ENCODE measurements at regions not wholly inside any gene's neighbourhood (a gene's known extent, or its start where the extent isn't known, plus 50 kb on each side); places are given as distances from the start of the nearest gene placed in this dataset.
"Not testable (repeated sequence)": the region's sequence is repeated elsewhere in the genome, so short reads cannot be mapped to it uniquely, and the experiment has no call there.

GRCh38 chr12:68483592-68484383, 126.9 kb upstream of the RAP1B start:
- TF ChIP-seq, protein P1, sequence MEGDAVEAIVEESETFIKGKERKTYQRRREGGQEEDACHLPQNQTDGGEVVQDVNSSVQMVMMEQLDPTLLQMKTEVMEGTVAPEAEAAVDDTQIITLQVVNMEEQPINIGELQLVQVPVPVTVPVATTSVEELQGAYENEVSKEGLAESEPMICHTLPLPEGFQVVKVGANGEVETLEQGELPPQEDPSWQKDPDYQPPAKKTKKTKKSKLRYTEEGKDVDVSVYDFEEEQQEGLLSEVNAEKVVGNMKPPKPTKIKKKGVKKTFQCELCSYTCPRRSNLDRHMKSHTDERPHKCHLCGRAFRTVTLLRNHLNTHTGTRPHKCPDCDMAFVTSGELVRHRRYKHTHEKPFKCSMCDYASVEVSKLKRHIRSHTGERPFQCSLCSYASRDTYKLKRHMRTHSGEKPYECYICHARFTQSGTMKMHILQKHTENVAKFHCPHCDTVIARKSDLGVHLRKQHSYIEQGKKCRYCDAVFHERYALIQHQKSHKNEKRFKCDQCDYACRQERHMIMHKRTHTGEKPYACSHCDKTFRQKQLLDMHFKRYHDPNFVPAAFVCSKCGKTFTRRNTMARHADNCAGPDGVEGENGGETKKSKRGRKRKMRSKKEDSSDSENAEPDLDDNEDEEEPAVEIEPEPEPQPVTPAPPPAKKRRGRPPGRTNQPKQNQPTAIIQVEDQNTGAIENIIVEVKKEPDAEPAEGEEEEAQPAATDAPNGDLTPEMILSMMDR (IDR thresholded peaks at IDR 0.05; ENCODE audit: control insufficient read depth, insufficient read depth, low read depth, low read length, missing control alignments), result no peak
- no peak overlapping the region for H3K4me3 ChIP-seq (ENCODE audit: control insufficient read depth, low read depth, low read length)
- no peak for DNase-seq (ENCODE audit: low read depth)

DNA sequence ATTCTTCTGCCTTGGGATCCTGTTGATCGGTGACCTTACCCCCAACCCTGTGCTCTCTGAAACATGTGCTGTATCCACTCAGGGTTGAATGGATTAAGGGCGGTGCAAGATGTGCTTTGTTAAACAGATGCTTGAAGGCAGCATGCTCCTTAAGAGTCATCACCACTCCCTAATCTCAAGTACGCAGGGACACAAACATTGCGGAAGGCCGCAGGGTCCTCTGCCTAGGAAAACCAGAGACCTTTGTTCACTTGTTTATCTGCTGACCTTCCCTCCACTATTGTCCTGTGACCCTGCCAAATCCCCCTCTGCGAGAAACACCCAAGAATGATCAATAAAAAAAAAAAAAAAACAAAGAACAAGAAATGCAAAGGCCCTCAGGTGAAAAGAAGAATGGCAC, 126.1 kb upstream of the RAP1B start:
- not testable (repeated sequence) for DNase-seq (ENCODE audit: low read depth); H3K4me3 ChIP-seq (ENCODE audit: control insufficient read depth, low read depth, low read length)

- DNase-seq (ENCODE audit: low read depth); H3K4me3 ChIP-seq (ENCODE audit: control insufficient read depth, low read depth, low read length): not testable (repeated sequence)
Observed at GRCh38 chr12:68486449-68486848, 124.2 kb upstream of the RAP1B start.

GRCh38 chr12:68487721-68488309, 122.9 kb upstream of the RAP1B start:
- TF ChIP-seq, protein P1 (IDR thresholded peaks at IDR 0.05; ENCODE audit: control insufficient read depth, insufficient read depth, low read depth, low read length, missing control alignments), result no peak
- no peak for DNase-seq (ENCODE audit: low read depth)
- H3K4me3 ChIP-seq (ENCODE audit: control insufficient read depth, low read depth, low read length), result no peak overlapping the region

DNA sequence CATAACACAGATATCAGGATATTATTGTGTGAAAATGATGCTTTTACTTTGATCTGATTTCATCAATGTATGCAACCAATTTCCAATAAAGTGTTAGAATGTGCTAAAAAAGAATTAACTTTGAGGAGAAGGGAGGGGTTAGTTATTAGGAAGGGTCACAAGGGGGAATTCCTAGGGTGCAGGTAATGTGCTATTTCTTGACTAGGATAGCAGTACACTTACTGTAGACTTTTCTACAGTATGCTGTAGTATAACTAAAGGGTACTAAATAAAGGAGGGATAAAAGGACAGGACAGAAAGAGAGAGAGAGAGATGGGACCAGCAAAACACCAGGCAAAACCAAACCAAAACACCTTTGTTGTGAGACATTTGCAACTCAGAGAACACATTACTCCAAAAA, 121.4 kb upstream of the RAP1B start:
- TF ChIP-seq, protein P1 (IDR thresholded peaks at IDR 0.05; ENCODE audit: control insufficient read depth, insufficient read depth, low read depth, low read length, missing control alignments), result no peak
- H3K4me3 ChIP-seq (ENCODE audit: control insufficient read depth, low read depth, low read length), result no peak overlapping the region
- DNase-seq (ENCODE audit: low read depth), result no peak

- TF ChIP-seq, protein P1 (IDR thresholded peaks at IDR 0.05; ENCODE audit: control insufficient read depth, insufficient read depth, low read depth, low read length, missing control alignments), result no peak
- no peak for DNase-seq (ENCODE audit: low read depth)
- H3K4me3 ChIP-seq (ENCODE audit: control insufficient read depth, low read depth, low read length), result no peak overlapping the region
Observed at GRCh38 chr12:68490476-68490875, 120.2 kb upstream of the RAP1B start.

- no peak for DNase-seq (ENCODE audit: low read depth)
- TF ChIP-seq, protein P1 (IDR thresholded peaks at IDR 0.05; ENCODE audit: control insufficient read depth, insufficient read depth, low read depth, low read length, missing control alignments), result no peak
- H3K4me3 ChIP-seq (ENCODE audit: control insufficient read depth, low read depth, low read length), result no peak overlapping the region
Observed at GRCh38 chr12:68491204-68491960, 119.3 kb upstream of the RAP1B start.
